ENCODE measurements at regions not wholly inside any gene's neighbourhood (a gene's known extent, or its start where the extent isn't known, plus 50 kb on each side); places are given as distances from the start of the nearest gene placed in this dataset.

DNA sequence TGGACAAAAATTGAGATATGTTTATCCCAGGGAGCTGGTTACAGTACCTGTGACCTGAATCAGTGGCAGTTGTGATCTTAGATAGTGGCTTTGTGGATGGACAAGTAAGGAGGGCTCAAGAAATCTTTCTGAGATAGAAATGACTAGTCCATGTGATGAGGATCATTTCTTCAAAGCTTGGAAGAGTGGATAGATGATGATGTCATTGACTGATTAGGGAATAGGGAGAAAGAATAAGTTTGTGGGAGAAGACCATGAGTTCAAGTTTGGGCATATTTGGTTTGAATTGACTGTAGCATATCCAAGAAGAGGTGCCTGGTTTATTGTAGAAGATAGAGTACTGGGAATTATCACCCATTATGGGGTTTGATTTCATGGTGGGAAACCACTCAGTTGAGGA lies 336.7 kb upstream of the PRICKLE1 start:
- ATAC-seq (no peak), DNase-seq (no peak)
- intact Hi-C loops (cut with micrococcal nuclease) = no loop called here
- H3K9me3 ChIP-seq (ENCODE audit: control insufficient read depth in 2 of 3, low read length in 3 of 3) = no peaks in the 10 kb centered on the region
- H3K36me3 ChIP-seq (ENCODE audit: control insufficient read depth in 2 of 3, insufficient read depth in 3 of 3, low read length in 3 of 3) = no peaks in the 10 kb centered on the region
- ChIA-PET POLR2A (no interaction called here), CTCF (no interaction called here)
- no peaks in the 10 kb centered on the region for H3K4me1 ChIP-seq (ENCODE audit: control insufficient read depth in 2 of 2, insufficient read depth in 2 of 2, low read length in 2 of 2)
- Mint-ChIP-seq H3K9me3 (peaks cover 0 to 10% (median 0%) of the 10 kb centered on the region in 11 donors), H3K36me3 (no peaks in the 10 kb centered on the region), H3K27ac (no peak overlapping the region), H3K4me1 (no peaks in the 10 kb centered on the region), H3K4me3 (no peak overlapping the region), H3K27me3 (peaks cover 0 to 3% (median 0%) of the 10 kb centered on the region in 5 donors)
- H3K27ac ChIP-seq (ENCODE audit: low read depth, low read length) = no peak overlapping the region
- no peak overlapping the region for H3K4me3 ChIP-seq (ENCODE audit: low read length)
- no peaks in the 10 kb centered on the region for H3K27me3 ChIP-seq (ENCODE audit: control insufficient read depth in 2 of 2, insufficient read depth in 2 of 2, low read length in 2 of 2)

DNA sequence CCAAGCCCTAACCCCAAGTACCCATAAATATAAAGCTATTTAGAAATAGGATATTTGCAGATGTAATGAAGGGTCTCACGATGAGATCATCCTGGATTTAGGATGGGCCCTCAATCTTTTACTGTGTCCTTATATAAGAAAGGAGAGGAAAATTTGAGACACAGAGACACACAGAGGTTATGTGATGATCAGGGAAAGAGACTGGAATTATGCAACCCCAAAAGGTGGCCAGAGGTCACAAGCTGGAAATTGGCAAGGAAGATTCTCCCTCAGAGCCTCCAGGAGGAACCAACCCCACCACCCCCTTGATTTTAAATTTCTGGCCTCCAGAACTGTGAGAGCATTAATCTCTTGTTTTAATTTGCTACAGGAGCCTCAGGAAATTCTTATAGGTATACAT lies 334.9 kb upstream of the PRICKLE1 start:
- no peaks in the 10 kb centered on the region for H3K4me1 ChIP-seq (ENCODE audit: control insufficient read depth in 2 of 2, insufficient read depth in 2 of 2, low read length in 2 of 2)
- Mint-ChIP-seq H3K4me1 (no peaks in the 10 kb centered on the region), H3K27ac (no peak overlapping the region), H3K4me3 (no peak overlapping the region), H3K27me3 (peaks cover 0 to 3% (median 0%) of the 10 kb centered on the region in 5 donors), H3K9me3 (peaks cover 0 to 10% (median 0%) of the 10 kb centered on the region in 11 donors), H3K36me3 (no peaks in the 10 kb centered on the region)
- H3K4me3 ChIP-seq (ENCODE audit: low read length) = no peak overlapping the region
- no peaks in the 10 kb centered on the region for H3K27me3 ChIP-seq (ENCODE audit: control insufficient read depth in 2 of 2, insufficient read depth in 2 of 2, low read length in 2 of 2)
- no peak for ATAC-seq
- intact Hi-C loops (cut with micrococcal nuclease) = no loop called here
- no peaks in the 10 kb centered on the region for H3K9me3 ChIP-seq (ENCODE audit: control insufficient read depth in 2 of 3, low read length in 3 of 3)
- no peaks in the 10 kb centered on the region for H3K36me3 ChIP-seq (ENCODE audit: control insufficient read depth in 2 of 3, insufficient read depth in 3 of 3, low read length in 3 of 3)
- ChIA-PET POLR2A (no interaction called here), CTCF (no interaction called here)
- DNase-seq = no peak
- no peak overlapping the region for H3K27ac ChIP-seq (ENCODE audit: low read depth, low read length)

DNA sequence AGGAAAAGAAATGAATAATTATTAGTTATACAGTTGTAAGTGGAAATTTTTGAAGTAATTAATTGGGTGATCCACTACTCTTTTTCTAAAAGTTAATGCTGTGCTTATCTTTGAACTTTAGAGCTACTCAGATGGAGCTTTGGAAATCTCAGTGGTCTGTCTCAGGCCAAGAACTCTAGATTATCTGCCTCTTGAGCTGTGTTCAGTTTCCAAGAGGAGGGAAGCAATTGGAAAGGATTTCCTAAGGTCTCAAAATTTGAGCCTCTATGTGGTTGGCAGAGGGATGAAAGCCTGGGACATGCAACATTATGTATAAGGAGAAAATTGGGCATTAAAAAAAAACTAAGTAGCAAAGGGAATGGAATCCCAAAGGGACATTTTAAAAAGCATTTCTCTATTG lies 334.0 kb upstream of the PRICKLE1 start:
- H3K9me3 Mint-ChIP-seq = peaks cover 0 to 10% (median 0%) of the 10 kb centered on the region in 11 donors
- peaks cover 0 to 3% (median 0%) of the 10 kb centered on the region in 5 donors for H3K27me3 Mint-ChIP-seq
- H3K27ac Mint-ChIP-seq = no peak overlapping the region
- CTCF ChIA-PET = no interaction called here
- Histone ChIP-seq H3K4me3 (ENCODE audit: low read length) (no peak overlapping the region), H3K27ac (ENCODE audit: low read depth, low read length) (no peak overlapping the region), H3K36me3 (ENCODE audit: control insufficient read depth in 2 of 3, insufficient read depth in 3 of 3, low read length in 3 of 3) (no peaks in the 10 kb centered on the region), H3K27me3 (ENCODE audit: control insufficient read depth in 2 of 2, insufficient read depth in 2 of 2, low read length in 2 of 2) (no peaks in the 10 kb centered on the region), H3K9me3 (ENCODE audit: control insufficient read depth in 2 of 3, low read length in 3 of 3) (no peaks in the 10 kb centered on the region), H3K4me1 (ENCODE audit: control insufficient read depth in 2 of 2, insufficient read depth in 2 of 2, low read length in 2 of 2) (no peaks in the 10 kb centered on the region)
- H3K36me3 Mint-ChIP-seq = no peaks in the 10 kb centered on the region
- POLR2A ChIA-PET = no interaction called here
- H3K4me3 Mint-ChIP-seq = no peak overlapping the region
- H3K4me1 Mint-ChIP-seq = no peaks in the 10 kb centered on the region
- DNase-seq = no peak
- intact Hi-C loops (cut with micrococcal nuclease) = no loop called here
- no peak for ATAC-seq

DNA sequence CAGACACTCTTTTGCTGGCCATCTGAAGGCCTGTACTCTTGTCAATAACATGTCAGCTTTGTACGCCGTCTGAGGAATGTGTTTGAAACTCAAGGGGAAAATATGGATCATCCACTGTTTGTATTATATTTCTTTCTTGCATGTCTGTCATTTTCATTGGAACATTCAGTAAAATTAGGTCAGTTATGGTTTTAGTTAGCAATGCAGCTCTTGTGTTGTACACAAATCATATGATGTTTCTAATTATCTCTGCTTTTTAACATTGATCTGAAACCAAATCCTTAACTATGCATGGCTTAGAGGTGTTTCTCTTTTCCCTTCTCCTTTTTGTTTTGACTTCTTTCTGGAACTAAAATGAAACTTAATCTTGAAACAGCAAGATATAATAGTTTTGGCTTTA lies 333.6 kb upstream of the PRICKLE1 start:
- intact Hi-C loops (cut with micrococcal nuclease) = no loop called here
- DNase-seq (no peak), ATAC-seq (no peak)
- no peak overlapping the region for H3K27ac ChIP-seq (ENCODE audit: low read depth, low read length)
- no peaks in the 10 kb centered on the region for H3K4me1 ChIP-seq (ENCODE audit: control insufficient read depth in 2 of 2, insufficient read depth in 2 of 2, low read length in 2 of 2)
- Mint-ChIP-seq H3K27ac (no peak overlapping the region), H3K4me1 (no peaks in the 10 kb centered on the region), H3K36me3 (no peaks in the 10 kb centered on the region), H3K9me3 (peaks cover 0 to 10% (median 0%) of the 10 kb centered on the region in 11 donors), H3K27me3 (peaks cover 0 to 3% (median 0%) of the 10 kb centered on the region in 5 donors), H3K4me3 (no peak overlapping the region)
- H3K36me3 ChIP-seq (ENCODE audit: control insufficient read depth in 2 of 3, insufficient read depth in 3 of 3, low read length in 3 of 3) = no peaks in the 10 kb centered on the region
- CTCF ChIA-PET = no interaction called here
- POLR2A ChIA-PET = no interaction called here
- no peaks in the 10 kb centered on the region for H3K9me3 ChIP-seq (ENCODE audit: control insufficient read depth in 2 of 3, low read length in 3 of 3)
- no peak overlapping the region for H3K4me3 ChIP-seq (ENCODE audit: low read length)
- no peaks in the 10 kb centered on the region for H3K27me3 ChIP-seq (ENCODE audit: control insufficient read depth in 2 of 2, insufficient read depth in 2 of 2, low read length in 2 of 2)

DNA sequence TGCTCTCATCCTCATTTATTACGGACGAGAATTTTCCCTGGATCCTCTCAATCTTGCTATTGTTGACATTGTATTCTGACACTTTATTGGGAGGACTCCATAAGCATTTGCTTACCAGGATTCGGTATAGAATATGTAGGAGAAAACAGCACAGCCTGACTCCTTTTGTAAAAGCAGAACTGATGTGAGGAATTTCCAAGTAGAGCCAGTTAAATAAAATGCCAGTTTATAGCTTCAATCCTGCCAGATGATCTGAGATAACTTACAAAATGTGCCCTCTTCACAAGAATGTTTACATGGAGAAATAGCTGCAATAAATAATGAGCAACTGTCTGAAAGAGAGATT lies 332.9 kb upstream of the PRICKLE1 start:
- ChIA-PET POLR2A (no interaction called here), CTCF (no interaction called here)
- no peak for DNase-seq
- no peak for ATAC-seq
- H3K4me1 ChIP-seq (ENCODE audit: control insufficient read depth in 2 of 2, insufficient read depth in 2 of 2, low read length in 2 of 2) = no peaks in the 10 kb centered on the region
- no peak overlapping the region for H3K4me3 Mint-ChIP-seq
- H3K36me3 Mint-ChIP-seq = no peaks in the 10 kb centered on the region
- H3K9me3 Mint-ChIP-seq = peaks cover 0 to 7% (median 0%) of the 10 kb centered on the region in 11 donors
- no peaks in the 10 kb centered on the region for H3K36me3 ChIP-seq (ENCODE audit: control insufficient read depth in 2 of 3, insufficient read depth in 3 of 3, low read length in 3 of 3)
- no peak overlapping the region for H3K27ac Mint-ChIP-seq
- H3K9me3 ChIP-seq (ENCODE audit: control insufficient read depth in 2 of 3, low read length in 3 of 3) = no peaks in the 10 kb centered on the region
- peaks cover 0 to 3% (median 0%) of the 10 kb centered on the region in 5 donors for H3K27me3 Mint-ChIP-seq
- H3K4me1 Mint-ChIP-seq = no peaks in the 10 kb centered on the region
- no peaks in the 10 kb centered on the region for H3K27me3 ChIP-seq (ENCODE audit: control insufficient read depth in 2 of 2, insufficient read depth in 2 of 2, low read length in 2 of 2)
- H3K4me3 ChIP-seq (ENCODE audit: low read length) = no peak overlapping the region
- H3K27ac ChIP-seq (ENCODE audit: low read depth, low read length) = no peak overlapping the region
- intact Hi-C loops (cut with micrococcal nuclease) = no loop called here

DNA sequence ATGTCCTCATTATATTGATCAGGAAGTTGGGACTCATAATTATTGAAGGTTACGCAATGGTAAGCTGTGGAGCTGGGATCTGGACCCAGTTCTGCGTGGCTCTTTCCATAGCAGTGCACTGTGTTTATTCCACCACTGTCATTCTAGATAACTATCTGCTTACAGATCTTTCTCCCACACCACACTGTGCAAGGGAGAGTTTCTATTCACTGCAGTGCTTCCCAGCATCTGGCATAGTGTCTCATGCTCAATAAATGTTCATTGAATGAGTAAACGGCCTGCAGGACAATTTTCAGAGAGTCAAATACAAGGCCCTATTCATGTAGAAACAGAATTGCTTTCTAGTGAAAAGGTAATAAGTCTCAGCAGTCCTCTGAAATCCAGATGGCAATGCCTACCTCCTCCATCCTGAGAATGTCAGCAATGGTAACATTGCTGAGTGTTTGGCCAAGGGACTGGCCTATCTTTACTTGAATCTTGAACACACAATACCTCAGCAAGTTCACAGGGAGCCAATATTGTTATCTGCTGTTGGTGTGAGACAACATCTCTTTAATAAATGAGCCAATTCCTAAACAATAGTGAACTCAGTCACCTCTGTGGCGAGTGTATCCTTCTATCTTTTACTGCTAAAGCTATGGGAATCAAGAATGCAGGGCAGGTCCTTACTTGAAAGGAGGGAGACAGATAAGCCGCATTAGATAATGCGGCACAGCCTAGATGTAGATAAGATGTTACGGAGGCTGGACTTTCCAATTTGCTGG lies 332.4 kb upstream of the PRICKLE1 start:
- Histone ChIP-seq H3K27ac (ENCODE audit: low read depth, low read length) (no peak overlapping the region), H3K4me3 (ENCODE audit: low read length) (no peak overlapping the region), H3K27me3 (ENCODE audit: control insufficient read depth in 2 of 2, insufficient read depth in 2 of 2, low read length in 2 of 2) (no peaks in the 10 kb centered on the region), H3K36me3 (ENCODE audit: control insufficient read depth in 2 of 3, insufficient read depth in 3 of 3, low read length in 3 of 3) (no peaks in the 10 kb centered on the region), H3K4me1 (ENCODE audit: control insufficient read depth in 2 of 2, insufficient read depth in 2 of 2, low read length in 2 of 2) (no peaks in the 10 kb centered on the region), H3K9me3 (ENCODE audit: control insufficient read depth in 2 of 3, low read length in 3 of 3) (no peaks in the 10 kb centered on the region)
- DNase-seq (no peak), ATAC-seq (no peak)
- no peaks in the 10 kb centered on the region for H3K4me1 Mint-ChIP-seq
- H3K36me3 Mint-ChIP-seq = no peaks in the 10 kb centered on the region
- intact Hi-C loops (cut with micrococcal nuclease) = no loop called here
- H3K9me3 Mint-ChIP-seq = peaks cover 0 to 7% (median 0%) of the 10 kb centered on the region in 11 donors
- H3K27me3 Mint-ChIP-seq = peaks cover 0 to 3% (median 0%) of the 10 kb centered on the region in 5 donors
- ChIA-PET POLR2A (no interaction called here), CTCF (no interaction called here)
- H3K4me3 Mint-ChIP-seq = no peak overlapping the region
- no peak overlapping the region for H3K27ac Mint-ChIP-seq

DNA sequence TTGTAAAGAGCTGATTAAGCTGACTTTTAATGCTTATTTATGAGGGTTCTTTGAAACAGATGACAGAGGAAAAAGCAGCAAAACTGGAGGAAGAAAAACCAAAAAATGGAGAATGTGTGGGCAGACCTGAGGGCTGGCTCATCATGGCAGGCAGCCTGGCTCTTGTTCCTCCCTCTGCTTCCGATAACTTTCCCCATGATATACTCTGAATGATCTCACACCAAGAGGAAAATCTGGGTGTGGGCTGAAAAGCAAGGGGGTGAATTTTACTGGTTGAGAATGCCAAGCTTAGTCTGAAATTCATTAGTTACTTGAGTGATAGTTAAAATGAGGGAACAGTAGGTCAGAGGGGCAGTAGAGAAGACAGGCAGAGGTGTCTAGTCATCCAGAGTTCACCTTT lies 330.1 kb upstream of the PRICKLE1 start:
- H3K27ac ChIP-seq (ENCODE audit: low read depth, low read length) = no peak overlapping the region
- ATAC-seq (no peak), DNase-seq (no peak)
- no peak overlapping the region for H3K27ac Mint-ChIP-seq
- no peaks in the 10 kb centered on the region for H3K4me1 ChIP-seq (ENCODE audit: control insufficient read depth in 2 of 2, insufficient read depth in 2 of 2, low read length in 2 of 2)
- H3K9me3 Mint-ChIP-seq = peaks cover 0 to 10% (median 0%) of the 10 kb centered on the region in 11 donors
- H3K27me3 Mint-ChIP-seq = peaks cover 0 to 3% (median 0%) of the 10 kb centered on the region in 5 donors
- no peaks in the 10 kb centered on the region for H3K9me3 ChIP-seq (ENCODE audit: control insufficient read depth in 2 of 3, low read length in 3 of 3)
- intact Hi-C loops (cut with micrococcal nuclease) = no loop called here
- CTCF ChIA-PET = no interaction called here
- H3K4me1 Mint-ChIP-seq = no peaks in the 10 kb centered on the region
- no peak overlapping the region for H3K4me3 ChIP-seq (ENCODE audit: low read length)
- POLR2A ChIA-PET = no interaction called here
- H3K4me3 Mint-ChIP-seq = no peak overlapping the region
- H3K36me3 Mint-ChIP-seq = no peaks in the 10 kb centered on the region
- no peaks in the 10 kb centered on the region for H3K36me3 ChIP-seq (ENCODE audit: control insufficient read depth in 2 of 3, insufficient read depth in 3 of 3, low read length in 3 of 3)
- no peaks in the 10 kb centered on the region for H3K27me3 ChIP-seq (ENCODE audit: control insufficient read depth in 2 of 2, insufficient read depth in 2 of 2, low read length in 2 of 2)
